Liver (tissue), 3 donors: ENCODE measurements at regions not wholly inside any gene's neighbourhood (a gene's known extent, or its start where the extent isn't known, plus 50 kb on each side); places are given as distances from the start of the nearest gene placed in this dataset.

ENCODE experiments used
- CTCF ChIP-seq: fragments of 150-350 bp; IDR thresholded peaks from 2 replicates; pipeline ENCODE4 v1.5.1; 2017; ENCODE audit warnings: improper control_type of control experiment, low read depth, low read length; ENCODE audit not compliant: missing input control
- GABPA ChIP-seq, 2 donors: IDR thresholded peaks in 1 of 2; conservative IDR thresholded peaks in 1 of 2; 2 replicates each; pipeline ENCODE4 v1.6.1; 2016; ENCODE audit warnings: antibody characterized with exemption in 2 of 2, mild to moderate bottlenecking in 1 of 2, moderate library complexity in 1 of 2
- REST ChIP-seq: IDR thresholded peaks from 2 replicates; pipeline ENCODE4 v1.6.1; 2016; ENCODE audit warnings: antibody characterized with exemption, mild to moderate bottlenecking
- SP1 ChIP-seq: IDR thresholded peaks from 2 replicates; pipeline ENCODE4 v1.6.1; 2018; ENCODE audit warnings: antibody characterized with exemption, mild to moderate bottlenecking
- ZBTB33 ChIP-seq: IDR thresholded peaks from 2 replicates; pipeline ENCODE4 v1.6.1; 2016; ENCODE audit warnings: antibody characterized with exemption
- donor health status: healthy.
- donor health status: healthy.

GRCh38 chr6:51153109-51153508 is 334.4 kb downstream of the TFAP2B start:
- TF ChIP-seq SP1 (no peak), CTCF (no peak), REST (no peak), GABPA (IDR thresholded peaks at IDR 0.05 in 1 of 2, conservative IDR thresholded peaks at IDR 0.05 in 1 of 2) (no peak), ZBTB33 (no peak)
